GM19467 (cell line): ENCODE measurements at regions not wholly inside any gene's neighbourhood (a gene's known extent, or its start where the extent isn't known, plus 50 kb on each side); places are given as distances from the start of the nearest gene placed in this dataset.

ENCODE experiments used
- ATAC-seq: cut with Tn5 transposase; IDR thresholded peaks from one replicate; pipeline ENCODE4 v1.9.1; 2021; ENCODE audit warnings: mild to moderate bottlenecking, moderate library complexity; ENCODE audit not compliant: unreplicated experiment

DNA sequence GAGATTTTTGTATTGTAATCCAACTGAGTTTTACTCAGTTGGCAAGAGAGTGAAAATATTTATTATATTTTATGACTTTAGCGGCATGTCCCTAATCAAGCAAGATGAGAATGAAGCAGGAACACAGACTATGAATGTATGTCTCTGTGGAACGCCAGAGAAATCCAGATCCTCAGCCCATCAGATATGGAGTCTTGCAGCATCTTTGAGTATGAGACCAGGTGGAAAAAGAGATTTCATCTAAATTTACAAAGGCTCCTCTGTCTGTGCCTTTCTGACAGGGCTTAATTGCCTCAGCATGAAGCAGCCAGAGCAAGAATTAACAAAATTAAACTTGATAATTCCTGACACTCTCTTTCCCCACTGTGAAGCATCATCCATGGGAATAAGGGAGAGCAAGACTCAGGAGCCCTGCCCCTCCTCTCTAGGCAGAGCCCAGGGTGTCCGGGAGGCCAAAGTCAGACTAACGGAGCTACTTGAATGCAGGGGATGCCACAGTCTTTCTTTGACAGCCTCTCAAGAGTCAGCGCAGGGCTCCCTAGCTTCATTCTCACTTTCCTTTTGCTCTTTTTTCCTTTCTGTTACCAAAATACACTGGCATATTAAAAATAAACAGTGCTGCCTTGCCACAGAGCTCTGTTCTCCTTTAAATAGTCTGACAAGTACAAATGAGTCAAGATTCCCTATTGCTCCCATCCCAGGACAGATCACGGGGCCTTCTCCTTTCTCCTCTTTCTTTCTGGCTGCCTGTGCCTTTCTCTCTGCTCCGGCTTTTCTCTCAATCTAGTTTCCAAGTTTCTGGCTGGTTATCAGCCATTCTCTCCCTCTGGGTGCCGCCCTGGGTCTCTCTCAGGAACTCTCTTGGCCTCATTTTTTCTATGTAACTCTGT is 132.2 kb upstream of the INHBA start:
- ATAC-seq, result no peak

DNA sequence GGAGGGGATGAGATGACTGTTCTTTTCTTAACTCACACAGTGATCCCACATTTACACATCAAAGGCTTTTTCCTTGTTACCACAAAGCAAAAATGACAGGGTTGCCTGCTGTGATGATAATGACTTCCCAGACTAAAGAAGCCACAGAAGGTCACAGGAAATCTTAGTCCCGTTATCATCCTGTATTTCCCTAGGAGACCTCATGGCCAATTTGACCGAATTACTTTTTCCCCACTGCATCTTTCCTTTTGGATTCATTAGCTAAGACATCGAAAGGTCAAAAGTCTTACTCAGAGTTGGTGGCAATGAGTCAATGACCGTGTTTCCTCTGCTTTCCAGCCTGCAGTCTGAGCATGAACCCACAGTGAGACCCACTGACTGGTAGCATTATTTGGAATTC is 130.1 kb upstream of the INHBA start:
- ATAC-seq, result no peak

DNA sequence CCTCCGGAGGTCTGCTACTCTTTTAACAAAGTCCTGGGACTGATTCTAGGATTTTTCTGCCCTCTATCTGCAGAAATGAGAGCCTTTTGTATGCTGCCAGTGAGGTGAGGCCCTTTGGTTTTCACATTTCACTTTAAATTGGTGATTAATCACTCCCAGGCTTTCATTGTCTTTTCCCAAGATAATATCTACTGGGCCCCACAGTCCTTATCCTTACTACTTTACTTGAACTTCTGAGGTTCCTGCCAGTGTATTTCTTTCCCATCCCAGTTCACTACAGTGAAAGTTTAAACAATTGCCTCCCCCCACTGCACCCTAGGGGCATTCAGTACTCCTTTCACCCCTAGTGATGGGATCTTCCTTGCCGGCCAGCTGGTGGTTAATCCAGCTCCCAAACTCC is 127.4 kb upstream of the INHBA start:
- no peak for ATAC-seq

DNA sequence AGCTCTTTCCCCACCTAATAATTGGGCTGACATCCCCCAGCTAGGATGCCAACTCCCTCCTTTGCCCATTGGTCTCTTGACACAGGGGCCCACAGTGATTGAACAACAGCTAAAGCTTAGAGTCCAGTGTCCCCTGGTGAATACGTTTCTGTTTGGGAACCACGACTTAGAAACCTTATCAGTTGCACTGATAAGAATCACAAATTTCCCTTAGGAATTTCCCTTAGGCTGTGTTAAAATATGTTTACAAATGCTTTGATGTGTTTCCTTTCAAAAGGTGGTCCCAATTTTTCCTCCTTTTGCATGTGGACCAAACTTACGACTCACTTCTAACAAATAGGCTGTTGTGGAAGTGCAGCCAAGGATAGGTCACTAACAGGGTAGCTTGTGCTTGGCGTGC is 126.0 kb upstream of the INHBA start:
- no peak for ATAC-seq

DNA sequence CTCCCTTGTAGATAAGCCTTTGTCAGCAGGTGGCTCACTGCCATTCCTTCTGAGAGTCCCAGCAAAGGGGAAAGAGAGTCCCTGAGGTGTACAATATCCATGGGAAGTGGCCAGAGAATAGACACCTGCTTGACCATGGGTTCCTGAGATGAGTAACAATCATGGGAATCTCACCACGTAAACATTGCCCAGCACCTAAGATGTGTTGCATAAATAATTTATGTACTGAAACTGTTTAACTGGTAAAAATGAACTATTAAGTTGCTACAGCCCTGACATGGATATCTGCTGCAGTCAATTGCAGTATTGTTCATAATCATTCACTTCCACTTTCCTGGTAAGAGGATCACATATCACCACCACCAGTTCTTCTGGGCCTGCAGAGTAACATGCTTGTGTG is 123.8 kb upstream of the INHBA start:
- ATAC-seq, result no peak

DNA sequence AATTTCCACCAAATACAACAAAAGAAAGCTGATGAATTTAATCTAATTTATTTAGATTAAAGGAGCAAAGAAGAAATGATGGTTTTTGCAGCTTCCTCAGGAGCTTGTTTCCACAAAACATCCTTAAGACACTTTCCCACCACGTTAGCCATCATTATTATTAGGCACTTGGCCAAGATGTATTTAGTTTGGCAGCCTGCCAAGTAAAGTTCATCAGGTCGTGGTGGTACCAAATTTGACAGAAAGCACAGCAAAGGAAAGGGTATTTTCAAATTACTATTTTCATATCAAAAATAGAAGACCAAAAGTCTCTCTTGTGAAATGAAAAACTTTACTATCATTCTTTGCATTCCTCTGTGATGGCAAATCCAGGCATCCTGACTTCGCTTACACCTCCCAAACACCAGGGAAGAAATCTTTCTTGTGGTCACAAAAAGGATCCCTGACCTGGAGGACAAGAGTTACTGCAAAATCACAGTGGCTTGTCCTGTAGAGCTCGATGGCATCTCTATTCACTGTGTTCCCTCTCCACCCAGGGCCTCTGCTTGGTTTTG is 123.1 kb upstream of the INHBA start:
- no peak for ATAC-seq

DNA sequence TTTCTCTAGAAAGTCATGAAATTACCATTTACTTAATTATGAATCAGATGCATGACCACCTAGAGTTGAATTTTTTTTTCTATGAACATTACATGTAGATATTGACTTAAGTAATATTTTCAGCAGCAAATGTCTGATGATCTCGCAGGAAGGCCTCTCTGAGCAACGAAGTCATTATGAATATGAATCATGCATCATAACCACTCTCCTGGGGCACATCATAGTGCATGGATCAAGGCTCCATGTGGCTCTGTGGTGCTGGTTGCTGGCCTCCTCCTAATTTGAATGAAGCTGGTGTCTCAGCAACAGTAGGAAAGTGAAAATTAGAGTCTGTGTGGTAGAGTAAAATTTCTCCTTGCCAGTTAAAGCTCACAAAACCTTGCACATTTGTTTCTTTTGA is 121.4 kb upstream of the INHBA start:
- ATAC-seq, result no peak

DNA sequence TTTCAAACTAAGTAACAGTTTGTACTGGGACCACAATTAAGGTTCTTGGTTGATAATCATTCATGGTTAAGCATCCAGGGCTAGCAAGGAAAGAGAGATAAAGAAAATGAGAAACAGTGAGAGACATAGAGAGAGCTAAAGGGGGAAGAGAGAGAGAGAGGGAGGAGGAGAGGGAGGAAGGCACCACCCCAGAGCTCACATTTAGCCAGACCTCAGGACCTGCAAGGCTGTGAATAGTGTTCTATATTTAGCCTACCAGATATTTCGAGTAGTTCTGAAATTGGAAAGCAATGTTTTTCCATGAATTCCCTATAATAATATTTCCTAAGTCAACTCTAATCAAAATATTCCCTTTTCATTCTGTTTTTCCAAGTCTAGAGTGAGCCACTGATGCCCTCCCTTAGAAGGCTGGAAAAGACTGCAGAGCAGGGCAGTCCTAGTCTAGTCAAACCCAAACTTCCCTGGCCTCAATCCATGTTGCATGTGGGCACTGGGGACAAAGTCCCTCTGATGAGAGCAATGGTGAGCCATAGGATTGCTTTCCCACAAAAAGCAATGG is 119.4 kb upstream of the INHBA start:
- no peak for ATAC-seq

DNA sequence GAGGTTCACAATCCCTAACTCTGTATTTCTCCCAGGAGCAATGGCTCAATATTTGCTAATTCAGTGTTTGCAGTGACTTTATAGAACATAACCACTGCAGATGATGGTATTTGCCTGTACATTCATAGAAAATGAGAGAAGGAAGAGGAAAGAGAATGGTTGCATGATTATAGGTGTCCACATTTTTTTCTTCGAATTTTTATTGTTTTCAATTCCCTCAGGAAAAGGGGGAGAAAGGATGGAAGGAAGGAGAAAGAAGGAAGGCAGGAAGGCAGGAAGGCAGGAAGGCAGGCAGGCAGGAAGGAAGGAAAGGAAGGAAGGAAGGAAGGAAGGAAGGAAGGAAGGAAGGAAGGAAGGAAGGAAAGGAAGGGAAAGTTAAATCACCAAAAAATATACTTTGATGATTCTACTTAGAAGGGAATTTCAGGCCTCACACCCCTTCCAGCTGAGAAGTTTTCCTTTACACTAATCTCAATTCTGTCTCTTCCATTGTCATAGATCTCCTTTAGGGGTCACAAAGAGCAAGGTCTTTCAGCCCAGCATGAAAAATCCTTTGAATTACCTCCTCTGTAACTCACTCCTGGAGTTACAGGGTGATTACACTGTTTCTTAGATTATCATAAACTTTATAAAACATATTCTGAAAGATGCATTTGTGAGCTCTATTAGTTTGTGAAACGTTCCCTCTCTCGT is 118.8 kb upstream of the INHBA start:
- ATAC-seq, result no peak

DNA sequence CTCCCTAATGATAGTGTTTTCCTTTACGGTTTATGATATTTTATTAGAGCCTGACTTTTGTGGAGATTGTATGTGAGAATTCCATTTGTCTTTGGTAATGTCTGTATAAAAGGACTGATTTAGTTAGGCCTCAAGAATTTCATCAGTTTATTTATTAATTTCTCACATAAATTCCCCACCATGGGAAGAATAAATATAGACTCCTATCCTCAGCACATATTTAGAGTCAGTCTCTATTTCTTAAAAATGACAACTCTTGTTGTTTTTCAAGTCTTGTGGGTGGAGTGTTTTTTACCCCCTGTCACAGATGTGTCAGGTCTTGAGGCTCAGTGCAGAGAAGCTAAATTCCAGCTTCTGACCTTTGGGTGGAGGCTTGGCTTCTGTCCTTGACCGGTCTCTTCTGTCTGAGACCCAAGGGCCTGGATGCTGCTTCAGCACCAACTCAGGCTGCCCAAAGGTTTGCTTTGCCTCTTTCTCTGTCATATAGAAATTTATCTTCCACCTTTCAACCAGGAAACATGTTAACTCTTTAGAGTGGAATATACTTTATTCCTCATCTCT is 117.3 kb upstream of the INHBA start:
- ATAC-seq, result no peak

DNA sequence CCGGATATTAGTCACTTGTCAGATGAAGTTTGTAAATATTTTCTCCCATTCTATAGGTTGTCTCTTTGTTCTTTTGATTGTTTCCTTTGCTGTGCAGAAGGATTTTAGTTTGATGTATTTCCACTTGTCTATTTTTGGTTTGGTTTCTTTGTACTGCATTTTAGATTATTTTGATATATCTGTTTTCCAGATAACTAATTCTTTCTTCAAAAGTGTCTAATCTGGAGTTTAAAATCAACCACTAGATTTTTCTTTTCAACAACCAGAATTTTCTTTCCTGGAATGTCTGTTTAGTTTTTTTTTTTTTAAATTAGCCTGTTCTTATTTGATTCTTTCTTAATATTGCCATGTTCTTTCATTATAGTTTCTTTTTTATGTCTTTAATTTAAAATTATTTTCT is 116.8 kb upstream of the INHBA start:
- no peak for ATAC-seq

DNA sequence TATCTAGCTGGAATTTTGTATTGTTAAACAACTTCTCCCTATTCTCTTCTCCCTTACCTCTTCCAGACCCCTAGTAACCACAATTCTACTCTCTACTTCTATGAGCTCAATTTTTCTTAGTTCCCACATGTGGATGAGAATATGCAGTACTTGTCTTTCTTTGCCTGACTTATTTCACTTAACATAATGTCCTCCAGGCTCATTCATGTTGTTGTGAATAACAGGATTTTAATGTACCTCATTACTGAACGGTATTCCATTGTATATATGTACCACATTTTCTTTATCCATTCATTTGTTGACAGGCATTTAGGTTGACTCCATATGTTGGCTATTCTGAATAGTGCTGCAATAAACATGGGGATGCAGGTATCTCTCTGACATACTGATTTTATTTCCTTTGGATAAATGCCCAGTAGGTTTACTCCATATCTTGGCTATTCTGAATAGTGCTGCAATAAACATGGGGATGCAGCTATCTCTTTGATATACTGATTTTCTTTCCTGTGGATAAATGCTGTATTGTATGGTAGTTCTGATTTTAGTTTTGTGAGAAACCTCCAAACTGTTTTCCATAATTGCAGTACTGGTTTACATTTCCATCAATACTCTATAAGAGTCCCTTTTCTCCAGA is 116.0 kb upstream of the INHBA start:
- no peak for ATAC-seq

DNA sequence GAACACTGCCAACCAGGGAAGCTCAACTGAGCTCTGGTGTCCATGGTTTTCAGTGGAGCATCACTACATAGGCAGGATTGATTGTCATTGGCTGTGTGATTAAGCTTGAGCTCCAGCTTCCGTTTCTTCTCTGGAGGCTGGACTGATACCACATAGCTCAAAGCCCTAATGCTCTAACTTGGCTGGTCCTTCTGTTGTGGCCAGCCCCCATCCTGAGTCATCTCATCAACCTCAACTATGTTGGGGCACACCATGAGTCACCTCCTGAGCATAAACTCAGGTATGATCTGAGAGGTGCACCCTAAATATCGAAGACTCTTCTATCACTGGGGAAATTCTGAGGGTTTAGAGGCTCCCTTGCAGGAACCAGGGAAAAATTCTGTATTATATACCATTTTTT is 114.5 kb upstream of the INHBA start:
- no peak for ATAC-seq

DNA sequence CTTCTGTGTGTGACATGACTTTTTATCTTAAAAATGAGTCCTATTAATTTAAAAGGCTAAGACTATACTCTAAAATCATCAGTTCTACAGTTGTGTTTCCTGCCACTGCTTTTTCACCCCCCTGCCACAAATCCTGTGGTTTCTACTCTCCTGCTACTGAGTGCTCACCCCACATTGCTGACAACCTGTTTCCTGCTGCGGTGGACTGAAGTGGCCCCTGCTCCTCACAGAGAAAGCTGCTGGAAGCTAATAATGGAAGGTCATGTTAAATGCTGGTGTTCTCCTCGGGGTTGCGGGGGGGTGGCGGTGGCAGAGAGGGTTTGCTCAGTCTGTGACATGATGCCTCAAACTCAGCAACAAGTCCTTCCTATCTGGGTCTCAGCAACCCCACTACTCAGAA is 113.2 kb upstream of the INHBA start:
- no peak for ATAC-seq

DNA sequence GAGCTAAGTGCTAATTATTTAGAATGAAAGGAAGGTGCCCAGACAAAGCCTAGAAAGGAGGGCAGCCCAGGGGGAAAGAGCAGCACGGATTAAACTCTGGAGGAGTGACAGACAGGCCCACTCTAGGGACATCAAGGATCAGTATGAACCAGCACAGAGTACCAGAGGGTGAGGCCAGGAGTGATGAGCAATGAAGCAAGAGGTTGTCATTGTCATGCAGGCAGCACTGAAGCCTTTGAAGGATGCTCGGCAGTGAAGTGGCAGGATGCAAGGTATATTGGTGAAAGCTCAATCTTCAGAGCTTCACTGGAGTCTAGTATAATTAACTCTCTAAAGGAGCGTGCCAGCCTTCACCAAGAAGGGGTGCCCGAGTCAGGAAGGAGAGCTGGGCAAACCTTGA is 112.0 kb upstream of the INHBA start:
- ATAC-seq, result no peak

DNA sequence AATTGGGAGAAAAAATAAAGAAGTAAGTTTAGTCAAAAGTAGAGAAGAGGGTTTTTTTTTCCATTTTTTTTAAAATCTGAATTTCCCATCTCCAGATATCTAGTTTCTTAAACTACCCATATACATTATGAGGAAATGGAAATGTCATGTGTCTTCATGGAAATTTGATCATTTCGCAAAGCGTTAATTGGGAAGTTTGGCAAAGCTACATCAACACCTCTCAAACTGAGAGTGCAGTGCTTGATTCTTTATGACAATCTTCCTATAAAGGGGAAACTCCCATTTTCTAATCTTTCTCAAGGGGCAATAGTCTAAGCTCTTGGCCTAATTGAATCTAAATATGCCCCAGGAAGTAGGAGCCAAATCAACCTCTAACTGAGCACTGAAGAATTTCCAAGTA is 110.4 kb upstream of the INHBA start:
- no peak for ATAC-seq

DNA sequence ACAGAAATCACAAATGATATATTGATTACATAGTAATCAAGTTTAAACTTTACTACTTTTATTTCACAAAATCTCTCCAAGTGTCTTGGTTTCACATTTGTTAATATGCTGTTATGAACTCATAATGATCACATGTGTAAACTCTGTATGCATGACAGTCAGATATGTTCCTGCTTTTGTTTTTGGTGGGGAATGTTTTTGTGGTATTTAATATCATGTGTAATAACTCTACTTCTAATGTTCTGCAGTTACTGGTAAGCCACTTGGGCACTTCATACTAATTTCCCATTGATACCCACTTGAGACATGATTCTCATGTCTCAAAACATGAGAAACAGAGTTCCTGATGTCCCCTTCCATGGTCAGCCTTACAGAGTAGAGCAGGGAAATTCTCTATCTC is 109.1 kb upstream of the INHBA start:
- no peak for ATAC-seq

DNA sequence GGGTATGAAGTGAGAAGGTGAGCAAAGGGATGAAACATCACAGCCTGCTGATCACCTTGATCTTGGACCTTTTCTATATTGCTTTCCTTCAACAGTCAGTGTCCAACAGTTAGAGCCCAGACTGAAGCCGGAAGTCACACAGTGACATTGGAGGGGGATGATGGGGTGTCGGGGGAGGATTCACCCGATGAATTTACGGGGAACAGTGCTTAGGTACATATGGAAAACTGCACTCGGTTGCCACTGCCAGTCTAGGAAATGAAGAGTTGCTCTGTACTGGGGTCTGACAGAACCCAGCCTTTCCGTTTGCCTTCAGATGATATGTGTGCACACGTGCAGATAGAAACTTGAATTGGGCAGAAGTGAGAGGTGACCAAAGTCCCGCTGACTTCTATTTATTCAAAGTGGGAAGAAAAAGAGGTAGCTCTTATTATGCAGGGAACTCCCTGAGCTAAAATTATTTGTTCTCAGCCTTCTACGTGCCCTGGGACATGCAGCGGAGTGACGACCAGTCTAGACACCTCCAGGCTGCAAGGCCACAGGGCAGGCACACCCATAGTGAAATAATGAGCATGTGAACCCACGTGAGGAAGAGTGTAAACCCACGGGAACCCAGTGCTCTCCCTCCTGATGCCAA is 107.2 kb upstream of the INHBA start:
- peak; percentile 82 for ATAC-seq

DNA sequence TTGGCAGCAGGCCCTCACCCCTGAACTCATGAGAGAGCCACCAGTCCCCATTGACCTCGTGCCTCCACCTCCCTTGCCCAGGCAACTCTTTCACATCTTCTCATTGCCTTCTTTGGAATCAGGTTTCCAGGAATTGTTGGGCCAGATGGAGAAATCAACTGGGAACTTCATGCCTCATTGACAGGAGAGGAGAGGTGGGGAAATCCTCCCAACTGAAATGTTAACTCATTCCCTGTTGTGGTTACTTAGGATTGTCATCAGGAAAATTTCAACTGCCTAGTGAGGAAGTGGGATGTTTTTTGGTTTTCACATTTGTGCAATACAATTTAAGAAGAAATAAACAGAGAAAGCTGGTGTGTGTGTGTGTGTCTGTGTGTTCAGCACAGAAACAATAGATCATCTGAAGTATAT is 106.6 kb upstream of the INHBA start:
- no peak for ATAC-seq

DNA sequence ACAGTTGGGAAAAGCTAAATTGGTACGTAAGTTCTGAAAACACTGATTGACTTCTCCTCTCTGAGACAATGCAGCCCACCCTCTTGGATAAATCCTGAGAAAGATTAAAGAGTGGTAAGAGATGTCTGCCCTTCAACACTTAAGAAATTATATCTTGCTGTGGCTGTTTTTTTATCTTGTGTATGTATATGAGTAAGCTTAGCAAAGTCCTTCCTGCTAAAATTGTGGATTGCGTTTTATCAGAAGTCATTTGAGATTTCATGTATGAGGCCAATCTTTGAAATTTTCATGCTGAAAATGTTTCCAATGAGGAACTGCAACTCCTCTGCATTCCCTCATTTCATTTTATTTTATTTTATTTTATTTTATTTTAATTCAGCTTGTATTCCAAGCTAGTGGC is 106.2 kb upstream of the INHBA start:
- ATAC-seq, result no peak

DNA sequence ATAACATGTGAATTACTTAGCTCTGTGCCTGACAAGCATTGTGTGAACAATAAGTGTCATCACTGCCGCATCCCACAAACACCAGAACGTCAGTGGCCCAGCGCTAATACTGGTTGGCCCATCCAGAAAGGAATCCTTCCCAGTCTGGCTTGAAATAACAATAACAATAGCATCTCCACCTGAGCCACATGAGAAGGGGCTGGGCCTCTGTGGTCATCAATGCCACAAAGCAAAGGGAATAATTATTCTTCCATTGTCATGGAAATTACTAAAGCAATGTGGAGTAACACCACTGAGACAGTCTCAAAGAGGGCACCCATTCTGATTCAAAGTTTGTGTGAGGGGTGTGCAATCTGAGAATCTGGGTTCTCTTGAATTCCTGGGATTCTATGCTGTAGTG is 105.7 kb upstream of the INHBA start:
- ATAC-seq, result no peak
